ENCODE measurements at regions not wholly inside any gene's neighbourhood (a gene's known extent, or its start where the extent isn't known, plus 50 kb on each side); places are given as distances from the start of the nearest gene placed in this dataset.

DNA sequence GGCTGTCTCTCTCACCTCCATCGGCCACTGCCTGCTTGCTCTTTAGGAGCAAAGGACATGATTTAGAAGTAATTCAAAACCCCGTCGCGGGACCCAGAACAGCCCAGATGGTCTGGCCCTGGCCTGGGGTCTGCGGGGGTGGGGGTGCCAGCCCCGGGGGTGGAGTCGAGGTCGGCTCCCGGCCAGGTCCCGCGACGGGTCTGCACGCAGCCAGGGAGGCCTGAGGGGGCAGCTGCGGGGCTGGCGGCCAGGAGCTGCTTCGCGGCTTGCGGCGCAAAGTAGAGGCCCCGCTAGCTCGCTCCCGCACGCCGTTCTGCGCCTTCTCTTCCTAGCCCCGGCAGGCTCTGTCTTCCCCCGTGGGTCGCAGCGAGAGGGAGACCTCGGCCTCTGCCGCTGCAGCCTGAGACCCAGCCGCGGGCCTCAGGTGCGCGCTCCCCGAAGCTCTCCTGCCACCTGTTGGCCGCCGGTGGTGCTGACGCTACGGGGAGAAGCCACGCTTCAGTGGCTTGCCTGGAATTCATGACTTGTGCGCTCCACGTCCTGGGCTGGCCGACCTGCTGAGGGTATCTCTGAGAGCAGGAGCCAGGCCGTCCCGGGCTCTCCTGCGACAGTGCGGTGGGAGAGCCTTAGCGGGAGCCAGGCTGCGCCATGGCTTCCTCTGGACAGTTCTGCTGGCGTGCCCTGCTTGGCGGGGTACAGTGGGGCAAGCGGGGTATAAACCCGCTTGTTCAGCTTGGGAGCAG is 157.2 kb upstream of the PITX1 start (continued):
- TF ChIP-seq ZNF496 (CRISPR knock-in tag; IDR thresholded peaks at IDR 0.05; ENCODE audit: insufficient replicate concordance) (no peak), ZNF282 (IDR thresholded peaks at IDR 0.05; ENCODE audit: partially characterized antibody) (no peak), ZNF33A (CRISPR knock-in tag; IDR thresholded peaks at IDR 0.05; ENCODE audit: borderline replicate concordance) (no peak), HCFC1 (IDR thresholded peaks at IDR 0.05; ENCODE audit: low read depth, low read length) (no peak), NRL (CRISPR knock-in tag; IDR thresholded peaks at IDR 0.05; ENCODE audit: borderline replicate concordance) (peak; percentile 65; the same call in 1 of the 2 replicates), IKZF1 (IDR thresholded peaks at IDR 0.05) (no peak), KLF15 (CRISPR knock-in tag; IDR thresholded peaks at IDR 0.05; ENCODE audit: borderline replicate concordance) (no peak), RAD21 (CRISPR knock-in tag; IDR thresholded peaks at IDR 0.05) (peak; percentile 99), TEAD2 (CRISPR knock-in tag; IDR thresholded peaks at IDR 0.05) (no peak), MED8 (CRISPR knock-in tag; IDR thresholded peaks at IDR 0.05; ENCODE audit: insufficient replicate concordance) (peak; percentile 79), FOSL1 (CRISPR knock-in tag; IDR thresholded peaks at IDR 0.05; ENCODE audit: borderline replicate concordance) (no peak), ZNF34 (CRISPR knock-in tag; IDR thresholded peaks at IDR 0.05; ENCODE audit: borderline replicate concordance) (no peak), IKZF4 (CRISPR knock-in tag; IDR thresholded peaks at IDR 0.05; ENCODE audit: borderline replicate concordance, low read depth, not compliant biosample characterization) (no peak), ZSCAN29 (CRISPR knock-in tag; conservative IDR thresholded peaks at IDR 0.05) (no peak), ZFAT (CRISPR knock-in tag; conservative IDR thresholded peaks at IDR 0.05) (no peak; the same call in 1 of the 2 replicates), REL (CRISPR knock-in tag; conservative IDR thresholded peaks at IDR 0.05) (no peak), MATR3 (CRISPR knock-in tag; IDR thresholded peaks at IDR 0.05) (no peak), ZNF816 (CRISPR knock-in tag; IDR thresholded peaks at IDR 0.05; ENCODE audit: borderline replicate concordance) (no peak), POLR2G (IDR thresholded peaks at IDR 0.05; ENCODE audit: low read depth, low read length) (peak; percentile 51; the same call in 1 of the 2 replicates), ZNF44 (CRISPR knock-in tag; IDR thresholded peaks at IDR 0.05) (no peak), MTA3 (CRISPR knock-in tag; IDR thresholded peaks at IDR 0.05) (no peak), SIN3A (IDR thresholded peaks at IDR 0.05; ENCODE audit: borderline replicate concordance, low read depth, low read length) (no peak)
- TF ChIP-seq, protein P1, sequence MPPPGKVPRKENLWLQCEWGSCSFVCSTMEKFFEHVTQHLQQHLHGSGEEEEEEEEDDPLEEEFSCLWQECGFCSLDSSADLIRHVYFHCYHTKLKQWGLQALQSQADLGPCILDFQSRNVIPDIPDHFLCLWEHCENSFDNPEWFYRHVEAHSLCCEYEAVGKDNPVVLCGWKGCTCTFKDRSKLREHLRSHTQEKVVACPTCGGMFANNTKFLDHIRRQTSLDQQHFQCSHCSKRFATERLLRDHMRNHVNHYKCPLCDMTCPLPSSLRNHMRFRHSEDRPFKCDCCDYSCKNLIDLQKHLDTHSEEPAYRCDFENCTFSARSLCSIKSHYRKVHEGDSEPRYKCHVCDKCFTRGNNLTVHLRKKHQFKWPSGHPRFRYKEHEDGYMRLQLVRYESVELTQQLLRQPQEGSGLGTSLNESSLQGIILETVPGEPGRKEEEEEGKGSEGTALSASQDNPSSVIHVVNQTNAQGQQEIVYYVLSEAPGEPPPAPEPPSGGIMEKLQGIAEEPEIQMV (CRISPR knock-in tag; IDR thresholded peaks at IDR 0.05; ENCODE audit: low read depth), result peak; percentile 72; the same call in 1 of the 2 replicates
- TF ChIP-seq, protein P2, sequence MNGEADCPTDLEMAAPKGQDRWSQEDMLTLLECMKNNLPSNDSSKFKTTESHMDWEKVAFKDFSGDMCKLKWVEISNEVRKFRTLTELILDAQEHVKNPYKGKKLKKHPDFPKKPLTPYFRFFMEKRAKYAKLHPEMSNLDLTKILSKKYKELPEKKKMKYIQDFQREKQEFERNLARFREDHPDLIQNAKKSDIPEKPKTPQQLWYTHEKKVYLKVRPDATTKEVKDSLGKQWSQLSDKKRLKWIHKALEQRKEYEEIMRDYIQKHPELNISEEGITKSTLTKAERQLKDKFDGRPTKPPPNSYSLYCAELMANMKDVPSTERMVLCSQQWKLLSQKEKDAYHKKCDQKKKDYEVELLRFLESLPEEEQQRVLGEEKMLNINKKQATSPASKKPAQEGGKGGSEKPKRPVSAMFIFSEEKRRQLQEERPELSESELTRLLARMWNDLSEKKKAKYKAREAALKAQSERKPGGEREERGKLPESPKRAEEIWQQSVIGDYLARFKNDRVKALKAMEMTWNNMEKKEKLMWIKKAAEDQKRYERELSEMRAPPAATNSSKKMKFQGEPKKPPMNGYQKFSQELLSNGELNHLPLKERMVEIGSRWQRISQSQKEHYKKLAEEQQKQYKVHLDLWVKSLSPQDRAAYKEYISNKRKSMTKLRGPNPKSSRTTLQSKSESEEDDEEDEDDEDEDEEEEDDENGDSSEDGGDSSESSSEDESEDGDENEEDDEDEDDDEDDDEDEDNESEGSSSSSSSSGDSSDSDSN (CRISPR knock-in tag; IDR thresholded peaks at IDR 0.05), result peak; percentile 99
- TF ChIP-seq, protein P3, sequence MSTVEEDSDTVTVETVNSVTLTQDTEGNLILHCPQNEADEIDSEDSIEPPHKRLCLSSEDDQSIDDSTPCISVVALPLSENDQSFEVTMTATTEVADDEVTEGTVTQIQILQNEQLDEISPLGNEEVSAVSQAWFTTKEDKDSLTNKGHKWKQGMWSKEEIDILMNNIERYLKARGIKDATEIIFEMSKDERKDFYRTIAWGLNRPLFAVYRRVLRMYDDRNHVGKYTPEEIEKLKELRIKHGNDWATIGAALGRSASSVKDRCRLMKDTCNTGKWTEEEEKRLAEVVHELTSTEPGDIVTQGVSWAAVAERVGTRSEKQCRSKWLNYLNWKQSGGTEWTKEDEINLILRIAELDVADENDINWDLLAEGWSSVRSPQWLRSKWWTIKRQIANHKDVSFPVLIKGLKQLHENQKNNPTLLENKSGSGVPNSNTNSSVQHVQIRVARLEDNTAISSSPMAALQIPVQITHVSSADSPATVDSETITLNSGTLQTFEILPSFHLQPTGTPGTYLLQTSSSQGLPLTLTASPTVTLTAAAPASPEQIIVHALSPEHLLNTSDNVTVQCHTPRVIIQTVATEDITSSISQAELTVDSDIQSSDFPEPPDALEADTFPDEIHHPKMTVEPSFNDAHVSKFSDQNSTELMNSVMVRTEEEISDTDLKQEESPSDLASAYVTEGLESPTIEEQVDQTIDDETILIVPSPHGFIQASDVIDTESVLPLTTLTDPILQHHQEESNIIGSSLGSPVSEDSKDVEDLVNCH (CRISPR knock-in tag; IDR thresholded peaks at IDR 0.05), result no peak

Data from HepG2 (cell line).